ENCODE measurements at regions not wholly inside any gene's neighbourhood (a gene's known extent, or its start where the extent isn't known, plus 50 kb on each side); places are given as distances from the start of the nearest gene placed in this dataset.

- H3K9me3 ChIP-seq (ENCODE audit: low read depth, low read length, poor library complexity, severe bottlenecking) = peaks cover 3% of the 10 kb centered on the region
- TF ChIP-seq EZH2 (IDR thresholded peaks at IDR 0.05; ENCODE audit: borderline replicate concordance, low read depth, low read length, poor library complexity, severe bottlenecking) = no peak
- TF ChIP-seq CTCF (conservative IDR thresholded peaks at IDR 0.05; ENCODE audit: low read depth, low read length) = no peak
- H3K36me3 ChIP-seq (ENCODE audit: insufficient read depth, low read length, poor library complexity, severe bottlenecking) = no peaks in the 10 kb centered on the region
- no peak for DNase-seq (ENCODE audit: low spot score)
- no peaks in the 10 kb centered on the region for H3K4me1 ChIP-seq (ENCODE audit: insufficient read depth, low read length, poor library complexity, severe bottlenecking)
- intact Hi-C loops (cut with micrococcal nuclease; ENCODE audit: unreplicated experiment) = no loop called here
- ChIA-PET CTCF (no interaction called here), POLR2A (ENCODE audit: low non-redundant PET) (no interaction called here)
- H3K27ac ChIP-seq (ENCODE audit: low read depth, low read length, poor library complexity, severe bottlenecking) = no peak overlapping the region
- H3K27me3 ChIP-seq (replicated peaks; ENCODE audit: insufficient read depth, low read depth, low read length, poor library complexity) = no peaks in the 10 kb centered on the region
- no peak overlapping the region for H3K4me3 ChIP-seq (ENCODE audit: low read depth, low read length, poor library complexity, severe bottlenecking)
- no TSS peak for BruUV-seq (replicated peaks)
Measured at GRCh38 chr1:88311265-88311664, 372.8 kb upstream of the PKN2 start.

DNA sequence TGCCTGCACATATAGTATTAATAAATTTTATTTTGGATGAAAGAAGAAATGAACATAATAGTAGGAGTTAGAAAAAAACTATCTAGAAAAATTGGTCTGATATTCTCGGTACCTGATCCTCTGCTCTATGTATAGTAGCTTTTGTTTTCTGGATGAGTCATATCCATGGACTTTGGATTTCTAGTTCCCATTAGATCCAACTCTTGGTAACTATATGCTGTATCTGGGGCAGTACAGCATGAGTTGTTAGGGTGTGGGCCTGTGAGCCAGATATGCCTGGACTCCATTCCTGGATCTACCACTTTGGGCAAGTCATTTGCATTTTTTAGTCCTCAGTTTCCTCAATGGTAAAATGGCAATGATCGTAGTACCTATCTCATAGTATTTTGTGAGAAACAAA is 372.2 kb upstream of the PKN2 start:
- intact Hi-C loops (cut with micrococcal nuclease; ENCODE audit: unreplicated experiment) = no loop called here
- Histone ChIP-seq H3K4me1 (ENCODE audit: insufficient read depth, low read length, poor library complexity, severe bottlenecking) (no peaks in the 10 kb centered on the region), H3K36me3 (ENCODE audit: insufficient read depth, low read length, poor library complexity, severe bottlenecking) (no peaks in the 10 kb centered on the region), H3K9me3 (ENCODE audit: low read depth, low read length, poor library complexity, severe bottlenecking) (peaks cover 3% of the 10 kb centered on the region), H3K27me3 (replicated peaks; ENCODE audit: insufficient read depth, low read depth, low read length, poor library complexity) (no peaks in the 10 kb centered on the region), H3K27ac (ENCODE audit: low read depth, low read length, poor library complexity, severe bottlenecking) (no peak overlapping the region), H3K4me3 (ENCODE audit: low read depth, low read length, poor library complexity, severe bottlenecking) (no peak overlapping the region)
- CTCF ChIA-PET = no interaction called here
- TF ChIP-seq CTCF (conservative IDR thresholded peaks at IDR 0.05; ENCODE audit: low read depth, low read length) = no peak
- no peak for TF ChIP-seq EZH2 (IDR thresholded peaks at IDR 0.05; ENCODE audit: borderline replicate concordance, low read depth, low read length, poor library complexity, severe bottlenecking)
- DNase-seq (ENCODE audit: low spot score) = no peak
- BruUV-seq (replicated peaks) = no TSS peak
- POLR2A ChIA-PET (ENCODE audit: low non-redundant PET) = no interaction called here

GRCh38 chr1:88317396-88317795 is 366.7 kb upstream of the PKN2 start:
- DNase-seq (ENCODE audit: low spot score) = no peak
- no TSS peak for BruUV-seq (replicated peaks)

More at GRCh38 chr1:88317396-88317795, 366.7 kb upstream of the PKN2 start:
- no peaks in the 10 kb centered on the region for H3K27me3 ChIP-seq (replicated peaks; ENCODE audit: insufficient read depth, low read depth, low read length, poor library complexity)
- no peak for TF ChIP-seq EZH2 (IDR thresholded peaks at IDR 0.05; ENCODE audit: borderline replicate concordance, low read depth, low read length, poor library complexity, severe bottlenecking)
- TF ChIP-seq CTCF (conservative IDR thresholded peaks at IDR 0.05; ENCODE audit: low read depth, low read length) = no peak
- H3K9me3 ChIP-seq (ENCODE audit: low read depth, low read length, poor library complexity, severe bottlenecking) = no peaks in the 10 kb centered on the region
- intact Hi-C loops (cut with micrococcal nuclease; ENCODE audit: unreplicated experiment) = no loop called here
- H3K27ac ChIP-seq (ENCODE audit: low read depth, low read length, poor library complexity, severe bottlenecking) = no peak overlapping the region
- H3K4me1 ChIP-seq (ENCODE audit: insufficient read depth, low read length, poor library complexity, severe bottlenecking) = no peaks in the 10 kb centered on the region
- POLR2A ChIA-PET (ENCODE audit: low non-redundant PET) = no interaction called here
- no peaks in the 10 kb centered on the region for H3K36me3 ChIP-seq (ENCODE audit: insufficient read depth, low read length, poor library complexity, severe bottlenecking)
- CTCF ChIA-PET = no interaction called here
- no peak overlapping the region for H3K4me3 ChIP-seq (ENCODE audit: low read depth, low read length, poor library complexity, severe bottlenecking)

All from A673 (cell line).